ENCODE measurements at regions not wholly inside any gene's neighbourhood (a gene's known extent, or its start where the extent isn't known, plus 50 kb on each side); places are given as distances from the start of the nearest gene placed in this dataset.

- TF ChIP-seq GATA2 (IDR thresholded peaks at IDR 0.05; ENCODE audit: low read depth, low read length) (peak; percentile 37; the same call in 1 of the 2 replicates), GATA3 (IDR thresholded peaks at IDR 0.05; ENCODE audit: low read depth, low read length) (0 out of 2 replicates have a peak, but pooled peaks have one; percentile 13)
These were observed 546.5 kb downstream of the ZNF608 start for GRCh38 chr5:124199893-124200292.

All from SH-SY5Y (cell line).